DOHH2 (cell line): ENCODE measurements at regions not wholly inside any gene's neighbourhood (a gene's known extent, or its start where the extent isn't known, plus 50 kb on each side); places are given as distances from the start of the nearest gene placed in this dataset.

Source experiments
- CTCF ChIP-seq: fragments of 200-600 bp; sonication (generic); IDR thresholded peaks from one replicate; pipeline ENCODE4 v1.5.1; 2014; ENCODE audit warnings: antibody characterized with exemption, mild to moderate bottlenecking, low read depth, low read length; ENCODE audit not compliant: poor library complexity, severe bottlenecking
- EZH2phosphoT487 ChIP-seq: fragments of 200-600 bp; sonication (generic); IDR thresholded peaks from 2 replicates; pipeline ENCODE4 v1.6.1; 2017; ENCODE audit warnings: borderline replicate concordance, mild to moderate bottlenecking, antibody characterized with exemption, low read length, moderate library complexity, mixed read lengths

GRCh38 chr9:110059461-110059860 lies 148.5 kb downstream of the C9orf152 start:
- TF ChIP-seq CTCF (no peak), EZH2phosphoT487 (no peak)
